ENCODE measurements at regions not wholly inside any gene's neighbourhood (a gene's known extent, or its start where the extent isn't known, plus 50 kb on each side); places are given as distances from the start of the nearest gene placed in this dataset.

- DNase-seq (ENCODE audit: low spot score), result no peak
Observed at GRCh38 chr4:17293901-17294300, 218.0 kb downstream of the QDPR start.

GRCh38 chr4:17288151-17288550, 223.7 kb downstream of the QDPR start:
- no peak for DNase-seq (ENCODE audit: low spot score)

DNA sequence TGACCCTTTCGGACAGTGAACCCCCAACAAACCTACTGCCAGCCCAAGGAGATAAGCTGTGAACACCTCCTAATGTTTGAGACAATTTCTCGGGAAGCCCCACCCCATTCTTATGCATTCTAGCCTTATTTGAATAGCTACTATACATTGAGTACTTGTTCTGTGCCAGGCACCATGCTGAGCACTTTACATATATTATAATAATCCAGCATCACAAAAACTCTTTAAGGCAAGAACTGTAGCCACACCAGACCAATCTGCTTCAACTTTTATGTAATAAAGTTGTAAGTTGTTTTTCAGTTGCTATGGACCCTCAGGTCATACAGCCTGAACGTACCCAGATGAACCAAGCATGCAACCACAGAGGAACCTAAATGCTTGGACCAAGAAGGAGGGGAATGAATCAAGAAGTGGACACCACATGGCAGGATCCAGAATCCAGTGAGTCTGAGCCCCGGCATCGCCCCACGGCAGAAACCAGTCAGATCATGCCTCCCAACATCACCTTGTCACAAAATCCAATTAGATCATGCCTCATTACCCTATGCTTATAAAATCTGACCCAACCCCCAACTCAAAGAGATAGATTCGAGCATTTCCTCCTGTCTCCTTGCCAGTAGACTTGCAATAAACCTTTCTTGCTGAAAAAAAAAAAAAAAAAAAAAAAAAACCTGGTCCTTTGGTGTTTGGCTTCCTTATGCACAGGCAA, 225.0 kb downstream of the QDPR start:
- no peak for DNase-seq (ENCODE audit: low spot score)

DNA sequence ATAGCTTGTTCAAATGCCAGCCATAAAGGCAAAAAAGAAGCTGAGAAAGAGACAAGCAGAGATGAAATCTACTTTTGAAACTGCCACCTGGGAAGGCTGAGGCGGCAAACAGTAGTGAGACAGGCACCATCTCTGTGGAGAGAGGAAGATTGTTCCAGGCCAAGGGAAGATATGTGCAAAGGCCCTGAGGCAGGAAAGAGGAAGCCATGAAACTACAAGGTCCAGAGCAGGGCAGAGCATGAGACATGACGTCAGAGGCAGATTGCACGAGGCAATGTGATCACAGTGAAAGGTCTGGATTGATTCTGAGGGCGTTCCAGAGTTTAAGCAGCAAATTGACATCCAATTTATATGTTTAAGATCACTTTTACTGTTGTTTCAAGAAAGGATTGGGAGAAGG, 226.1 kb downstream of the QDPR start:
- no peak for DNase-seq (ENCODE audit: low spot score)

- no peak for DNase-seq (ENCODE audit: low spot score)
Observed at GRCh38 chr4:17284323-17285175, 227.3 kb downstream of the QDPR start.

- DNase-seq (ENCODE audit: low spot score), result no peak
Observed at GRCh38 chr4:17283832-17284231, 228.1 kb downstream of the QDPR start.

DNA sequence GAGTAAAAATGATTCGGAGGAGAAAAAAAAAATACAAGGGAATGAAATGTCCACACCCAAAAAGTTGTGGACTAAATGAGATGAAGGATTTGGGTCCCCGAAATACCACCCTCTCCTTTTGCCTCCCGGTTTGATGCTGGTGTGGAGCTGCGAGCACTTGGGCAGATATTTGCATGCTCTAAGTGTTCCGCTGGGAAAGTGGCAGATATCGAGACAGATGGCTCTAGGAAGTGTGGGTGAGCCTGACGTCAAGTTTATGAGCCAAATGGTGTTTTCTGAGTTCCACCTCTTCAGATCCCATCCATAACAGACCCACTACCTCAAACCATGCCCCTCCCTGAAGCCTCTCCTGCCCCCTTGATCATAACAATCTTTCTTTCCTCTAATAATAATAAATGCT, 228.6 kb downstream of the QDPR start:
- DNase-seq (ENCODE audit: low spot score), result no peak

- DNase-seq (ENCODE audit: low spot score), result no peak
Observed at GRCh38 chr4:17280261-17281018, 231.4 kb downstream of the QDPR start.

GRCh38 chr4:17276776-17277175, 235.1 kb downstream of the QDPR start:
- DNase-seq (ENCODE audit: low spot score), result no peak

- DNase-seq (ENCODE audit: low spot score), result no peak
Observed at GRCh38 chr4:17275836-17276235, 236.1 kb downstream of the QDPR start.

DNA sequence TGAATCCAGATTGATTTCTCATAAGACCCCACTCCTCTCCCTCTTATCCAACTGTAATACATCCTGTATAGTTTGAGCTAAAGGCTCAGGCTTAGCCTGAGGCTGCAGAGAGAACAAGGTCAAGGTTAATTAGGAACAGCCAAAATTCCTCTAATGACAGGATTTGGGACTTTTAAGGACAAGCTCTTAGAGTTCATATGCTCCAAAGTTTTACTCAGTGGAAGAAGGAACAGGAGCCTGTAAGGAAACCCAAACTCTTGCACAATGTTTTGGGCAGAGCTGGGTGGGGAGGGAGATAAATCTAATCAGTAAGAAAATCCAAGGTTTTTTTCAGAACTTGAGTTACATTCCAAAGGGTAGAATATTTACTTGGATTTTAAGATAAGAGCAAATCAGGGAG, 238.8 kb downstream of the QDPR start:
- DNase-seq (ENCODE audit: low spot score), result no peak

GRCh38 chr4:17272154-17272553, 239.7 kb downstream of the QDPR start:
- no peak for DNase-seq (ENCODE audit: low spot score)

DNA sequence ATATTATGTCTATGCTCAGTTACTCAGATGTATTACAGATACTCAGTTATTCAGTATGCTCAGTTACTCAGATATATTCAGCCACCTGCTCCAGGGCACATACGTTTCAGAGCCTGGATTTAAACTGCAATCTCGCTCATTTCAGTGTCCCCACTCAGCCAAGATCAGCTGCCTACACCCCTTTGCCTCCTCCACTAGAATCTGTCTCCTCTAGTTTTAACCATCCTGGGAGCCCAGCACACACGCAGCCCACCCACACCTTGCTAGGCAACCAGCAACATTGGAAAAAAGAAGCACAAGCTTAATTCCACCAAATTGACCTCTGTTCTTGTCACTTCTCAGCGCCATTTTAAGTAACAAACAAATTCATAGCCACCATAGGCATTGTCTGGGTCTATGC, 246.2 kb downstream of the QDPR start:
- DNase-seq (ENCODE audit: low spot score), result no peak

DNA sequence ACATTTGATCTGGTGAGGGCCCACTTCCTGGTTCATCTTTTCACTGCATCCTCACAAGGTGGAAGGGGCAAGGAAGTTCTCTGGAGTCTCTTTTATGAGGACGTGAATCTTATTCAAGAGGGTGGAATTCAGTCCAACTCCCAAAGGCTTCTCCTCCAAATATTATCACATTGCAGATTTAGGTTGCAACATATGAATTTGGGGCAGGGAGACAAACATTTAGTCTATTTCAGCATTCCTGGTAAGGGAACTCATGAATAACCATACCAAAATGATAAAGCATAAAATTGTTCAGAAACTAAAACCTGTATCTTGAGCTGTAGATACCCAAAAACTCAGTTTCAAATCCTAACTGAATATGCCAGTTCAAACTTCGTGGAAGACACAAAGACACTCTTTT, 246.8 kb downstream of the QDPR start:
- no peak for DNase-seq (ENCODE audit: low spot score)

DNA sequence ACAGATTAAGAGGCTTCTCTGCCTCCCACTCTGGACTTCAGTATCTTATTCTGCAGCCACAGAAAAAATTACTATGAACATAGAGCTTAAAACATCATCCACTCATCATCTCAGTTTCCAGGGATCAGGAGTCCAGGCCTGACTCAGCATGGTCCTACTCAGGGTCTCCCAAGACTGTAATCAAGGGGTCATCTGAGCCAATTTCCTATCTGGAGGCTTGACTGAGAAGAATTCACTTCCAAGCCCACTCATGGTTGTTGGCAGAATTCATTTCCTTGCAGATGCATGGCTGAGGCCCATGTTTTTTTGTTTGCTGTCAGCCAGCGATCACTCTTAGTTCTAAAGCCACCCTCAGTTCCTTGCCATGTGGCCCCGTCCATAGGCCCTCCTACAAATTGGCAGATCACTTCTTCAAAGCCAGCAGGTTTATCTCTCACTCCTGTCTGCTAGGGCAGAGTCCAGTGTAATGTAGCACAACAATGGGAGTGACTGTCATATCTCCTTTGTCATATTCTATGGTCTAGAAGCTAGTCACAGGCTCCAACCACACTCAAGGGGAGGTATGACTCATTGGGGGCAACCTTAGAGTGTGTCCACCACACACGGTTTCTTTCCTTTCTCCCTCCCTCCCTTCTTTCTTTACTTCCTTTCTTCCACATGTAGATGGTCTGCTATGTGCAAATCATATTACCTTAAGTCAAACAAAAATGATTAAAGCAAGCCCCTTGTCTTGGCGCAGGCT, 251.6 kb downstream of the QDPR start:
- DNase-seq (ENCODE audit: low spot score), result no peak

GRCh38 chr4:17258106-17258505, 253.8 kb downstream of the QDPR start:
- DNase-seq (ENCODE audit: low spot score), result no peak

DNA sequence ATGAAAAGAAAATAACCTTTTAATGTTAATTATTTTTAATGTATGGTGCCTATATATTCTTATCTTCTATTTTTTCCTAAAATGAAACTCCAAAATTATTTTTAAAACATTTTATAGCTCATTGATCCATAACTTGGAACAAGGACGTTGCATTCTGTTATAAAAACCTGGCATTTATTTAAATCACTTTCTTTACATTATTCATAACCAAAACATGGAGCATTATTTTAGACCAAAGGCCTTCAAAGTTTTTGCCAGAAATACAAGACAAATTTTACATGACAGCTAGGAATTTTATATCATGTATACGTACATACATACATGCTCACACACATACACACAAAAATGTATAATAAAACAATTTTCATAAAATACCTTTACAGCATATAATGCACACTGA, 259.8 kb downstream of the QDPR start:
- DNase-seq (ENCODE audit: low spot score), result no peak

DNA sequence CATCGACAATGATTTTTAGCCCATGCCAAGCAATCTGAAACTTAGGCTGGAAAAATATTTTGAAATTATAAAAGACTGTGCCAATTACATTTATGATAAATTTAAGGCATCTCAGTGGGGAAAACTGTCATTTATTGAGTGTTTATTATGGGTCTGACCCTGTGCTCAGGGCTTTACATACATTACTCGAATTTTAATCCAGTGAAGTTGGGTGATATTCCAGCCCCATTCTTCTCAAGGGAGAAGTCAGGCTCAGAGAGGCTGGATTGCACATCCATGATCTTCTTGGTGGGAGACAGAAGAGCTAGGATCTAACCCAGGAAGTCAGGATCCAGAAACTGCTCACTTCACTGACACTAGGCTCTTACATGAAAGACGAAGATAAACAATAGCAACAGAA, 260.8 kb downstream of the QDPR start:
- DNase-seq (ENCODE audit: low spot score), result no peak

GRCh38 chr4:17250591-17250990, 261.3 kb downstream of the QDPR start:
- no peak for DNase-seq (ENCODE audit: low spot score)

DNA sequence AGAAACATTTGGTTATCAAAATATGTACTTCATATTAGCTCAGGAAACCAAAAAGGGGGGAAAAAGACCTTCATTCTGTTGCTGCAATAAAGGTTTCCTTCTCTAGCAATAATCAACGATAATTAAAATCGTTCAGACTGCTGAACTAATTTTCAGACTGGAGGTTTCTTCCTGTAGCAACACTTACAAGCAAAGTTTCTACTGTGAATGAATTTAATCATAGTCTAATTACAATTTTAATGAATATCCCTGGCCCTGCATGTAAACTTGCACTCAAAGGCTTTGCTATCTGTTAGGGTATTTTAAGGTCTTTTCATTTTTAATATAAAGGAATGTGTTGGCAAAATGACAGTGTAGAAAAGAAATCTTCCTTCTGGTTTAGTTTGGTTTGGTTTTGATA, 265.2 kb downstream of the QDPR start:
- DNase-seq (ENCODE audit: low spot score), result no peak

GRCh38 chr4:17241835-17242234, 270.1 kb downstream of the QDPR start:
- DNase-seq (ENCODE audit: low spot score), result no peak

GRCh38 chr4:17238633-17239032, 273.3 kb downstream of the QDPR start:
- no peak for DNase-seq (ENCODE audit: low spot score)

All from hematopoietic multipotent progenitor cell treated with erythropoietin and hydrocortisone succinate and interleukin-3 and kit ligand, for 15 days (in vitro differentiated cells).